H9 (cell line): ENCODE measurements at regions not wholly inside any gene's neighbourhood (a gene's known extent, or its start where the extent isn't known, plus 50 kb on each side); places are given as distances from the start of the nearest gene placed in this dataset.

Source experiments
- DNase-seq: peaks from one replicate; pipeline ENCODE4 v3.0.0-alpha.2; 2017
- H2AFZ ChIP-seq: one replicate; pipeline ENCODE4 v1.6.1; 2013; ENCODE audit warnings: mild to moderate bottlenecking, low read length, control low read depth, moderate library complexity
- H2AK5ac ChIP-seq: 2 replicates; pipeline ENCODE4 v1.6.1; 2013; ENCODE audit warnings: low read length, control low read depth, mixed read lengths; ENCODE audit not compliant: insufficient read length
- H2BK120ac ChIP-seq: one replicate; pipeline ENCODE4 v1.6.1; 2013; ENCODE audit warnings: low read depth, mild to moderate bottlenecking, low read length, control low read depth, inconsistent platforms; ENCODE audit not compliant: poor library complexity, severe bottlenecking
- H2BK12ac ChIP-seq: 2 replicates; pipeline ENCODE4 v1.6.1; 2013; ENCODE audit warnings: low read length, control low read depth, mixed read lengths, low read depth; ENCODE audit not compliant: insufficient read length
- H2BK15ac ChIP-seq: 2 replicates; pipeline ENCODE4 v1.6.1; 2013; ENCODE audit warnings: low read depth, low read length, control low read depth
- H2BK20ac ChIP-seq: one replicate; pipeline ENCODE4 v1.6.1; 2013; ENCODE audit warnings: low read depth, mild to moderate bottlenecking, low read length, control low read depth, inconsistent platforms; ENCODE audit not compliant: poor library complexity, severe bottlenecking
- H2BK5ac ChIP-seq: 2 replicates; pipeline ENCODE4 v1.6.1; 2013; ENCODE audit warnings: low read length, control low read depth, mixed read lengths; ENCODE audit not compliant: insufficient read length
- H3K14ac ChIP-seq: 2 replicates; pipeline ENCODE4 v1.6.1; 2013; ENCODE audit warnings: low read length, control low read depth; ENCODE audit not compliant: insufficient read depth
- H3K18ac ChIP-seq: 2 replicates; pipeline ENCODE4 v1.6.1; 2013; ENCODE audit warnings: low read depth, mild to moderate bottlenecking, mixed read lengths, low read length, control low read depth; ENCODE audit not compliant: insufficient read length
- H3K23ac ChIP-seq: 2 replicates; pipeline ENCODE4 v1.6.1; 2013; ENCODE audit warnings: low read length, control low read depth, mixed read lengths, low read depth; ENCODE audit not compliant: insufficient read length
- H3K23me2 ChIP-seq: 2 replicates; pipeline ENCODE4 v1.6.1; 2013; ENCODE audit warnings: low read depth, mild to moderate bottlenecking, mixed read lengths, low read length, control low read depth; ENCODE audit not compliant: insufficient read length, poor library complexity, severe bottlenecking
- H3K27ac ChIP-seq: 2 replicates; pipeline ENCODE4 v1.5.1; 2013; ENCODE audit warnings: low read length, control low read depth, mixed read lengths, low read depth; ENCODE audit not compliant: insufficient read length
- H3K27me3 ChIP-seq: 2 replicates; pipeline ENCODE4 v1.6.1; 2013; ENCODE audit warnings: low read length, control low read depth, inconsistent platforms; ENCODE audit not compliant: insufficient read depth
- H3K4ac ChIP-seq: 2 replicates; pipeline ENCODE4 v1.6.1; 2013; ENCODE audit warnings: low read depth, mild to moderate bottlenecking, control low read depth, inconsistent platforms, low read length, moderate library complexity
- H3K4me1 ChIP-seq: 2 replicates; pipeline ENCODE4 v1.6.1; 2013; ENCODE audit warnings: low read length, control low read depth, inconsistent platforms; ENCODE audit not compliant: insufficient read depth
- H3K4me2 ChIP-seq: 2 replicates; pipeline ENCODE4 v1.6.1; 2013; ENCODE audit warnings: low read length, control low read depth, mixed read lengths; ENCODE audit not compliant: insufficient read length, insufficient read depth
- H3K56ac ChIP-seq: 2 replicates; pipeline ENCODE4 v1.6.1; 2013; ENCODE audit warnings: low read depth, mild to moderate bottlenecking, mixed read lengths, low read length, control low read depth; ENCODE audit not compliant: insufficient read length
- H3K79me1 ChIP-seq: 2 replicates; pipeline ENCODE4 v1.6.1; 2013; ENCODE audit warnings: low read depth, mild to moderate bottlenecking, moderate library complexity, low read length, control low read depth, inconsistent platforms; ENCODE audit not compliant: insufficient read depth, poor library complexity, severe bottlenecking
- H3K79me2 ChIP-seq: 2 replicates; pipeline ENCODE4 v1.6.1; 2013; ENCODE audit warnings: low read length, control low read depth, inconsistent platforms; ENCODE audit not compliant: insufficient read depth
- H3K9ac ChIP-seq: 2 replicates; pipeline ENCODE4 v1.6.1; 2013; ENCODE audit warnings: low read length, control low read depth, mixed read lengths; ENCODE audit not compliant: insufficient read length; ENCODE audit errors: extremely low read depth
- H3K9me3 ChIP-seq: one replicate; pipeline ENCODE4 v1.6.1; 2013; ENCODE audit warnings: low read depth, low read length, inconsistent platforms; ENCODE audit not compliant: control insufficient read depth
- H3T11ph ChIP-seq: one replicate; pipeline ENCODE4 v1.6.1; 2013; ENCODE audit warnings: mild to moderate bottlenecking, low read length, control low read depth, inconsistent platforms
- H4K20me1 ChIP-seq: one replicate; pipeline ENCODE4 v1.6.1; 2013; ENCODE audit not compliant: control insufficient read depth, insufficient read length, insufficient read depth
- H4K5ac ChIP-seq: 2 replicates; pipeline ENCODE4 v1.6.1; 2013; ENCODE audit warnings: low read depth, mild to moderate bottlenecking, mixed read lengths, low read length, control low read depth; ENCODE audit not compliant: insufficient read length
- H4K8ac ChIP-seq: replicated peaks from 2 replicates; pipeline ENCODE4 v1.6.1; 2013; ENCODE audit warnings: low read length, control low read depth, mixed read lengths, low read depth; ENCODE audit not compliant: insufficient read length
- H4K91ac ChIP-seq: 2 replicates; pipeline ENCODE4 v1.6.1; 2013; ENCODE audit warnings: low read depth, mild to moderate bottlenecking, moderate library complexity, mixed read lengths, low read length, control low read depth; ENCODE audit not compliant: insufficient read length
- H3K27ac Mint-ChIP-seq, 3 experiments: 2 replicates in 2 of 3; 3 replicates in 1 of 3; pipeline ENCODE4 v1.8.0; 2020 to 2021; ENCODE audit warnings: mixed read lengths in 3 of 3, mild to moderate bottlenecking in 1 of 3, moderate library complexity in 1 of 3
- H3K27me3 Mint-ChIP-seq: 2 replicates; pipeline ENCODE4 v1.8.0; 2021; ENCODE audit warnings: low read depth, mild to moderate bottlenecking, moderate library complexity, mixed read lengths
- H3K36me3 Mint-ChIP-seq, 3 experiments: 2 replicates in 2 of 3; 3 replicates in 1 of 3; pipeline ENCODE4 v1.8.0; 2020 to 2021; ENCODE audit warnings: low read depth in 3 of 3, mixed read lengths in 3 of 3; ENCODE audit not compliant: insufficient read depth in 1 of 3
- H3K4me1 Mint-ChIP-seq, 2 experiments: 2 replicates each; pipeline ENCODE4 v1.8.0; 2020; ENCODE audit warnings: mixed read lengths in 2 of 2
- H3K4me3 Mint-ChIP-seq, 2 experiments: 2 replicates in 1 of 2; 3 replicates in 1 of 2; pipeline ENCODE4 v1.8.0; 2020 to 2021; ENCODE audit warnings: mild to moderate bottlenecking in 2 of 2, mixed read lengths in 2 of 2, moderate library complexity in 1 of 2
- H3K9me3 Mint-ChIP-seq, 2 experiments: 2 replicates in 1 of 2; 3 replicates in 1 of 2; pipeline ENCODE4 v1.8.0; 2020; ENCODE audit warnings: mild to moderate bottlenecking in 2 of 2, mixed read lengths in 2 of 2, moderate library complexity in 1 of 2
- CTCF ChIP-seq: fragments of 200-600 bp; sonication (generic); conservative IDR thresholded peaks from 3 replicates; pipeline ENCODE4 v1.8.0; 2021; ENCODE audit warnings: antibody characterized with exemption, mild to moderate bottlenecking
- WGBS: extraction: QIAGEN DNeasy Blood & Tissue Kit; methylation state at CpG from one replicate; pipeline ENCODE4 v1.1.7; 2013; ENCODE audit warnings: missing lambda C conversion rate, low lambda C conversion rate, mixed read lengths; ENCODE audit not compliant: insufficient read length; ENCODE audit errors: extremely low coverage; 5-methylcytosine and 5-hydroxymethylcytosine counted together

DNA sequence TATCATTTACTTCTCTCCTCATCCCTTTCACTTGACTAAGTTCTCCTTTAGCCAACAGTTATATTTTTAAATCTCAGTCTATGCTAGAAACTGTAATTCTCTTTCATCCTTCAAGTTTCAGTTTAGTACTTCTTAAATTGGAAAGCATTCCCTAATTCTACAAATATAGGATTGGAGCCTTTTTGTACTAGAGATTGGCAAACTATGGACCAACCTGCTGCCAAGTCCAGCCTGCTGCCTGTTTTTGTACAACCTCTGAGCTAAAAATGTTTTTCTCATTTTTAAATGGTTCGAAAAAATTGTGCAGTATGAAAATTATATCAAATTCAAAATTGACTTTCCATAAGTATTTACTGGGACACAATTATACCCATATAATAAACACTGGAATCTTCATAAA is 1381.5 kb upstream of the SPRY2 start:
- Histone ChIP-seq H3T11ph (no peak overlapping the region), H3K18ac (no peak overlapping the region), H3K79me2 (no peaks in the 10 kb centered on the region), H3K27ac (no peak overlapping the region), H3K14ac (no peak overlapping the region), H3K56ac (no peak overlapping the region), H3K23me2 (no peaks in the 10 kb centered on the region), H2AFZ (no peak overlapping the region), H3K9ac (no peak overlapping the region), H3K4me2 (no peak overlapping the region), H4K5ac (no peak overlapping the region), H4K8ac (no peak overlapping the region), H3K23ac (no peak overlapping the region), H2BK120ac (no peak overlapping the region), H2BK20ac (no peak overlapping the region), H3K79me1 (no peaks in the 10 kb centered on the region), H3K9me3 (no peaks in the 10 kb centered on the region), H4K91ac (no peak overlapping the region), H3K4me1 (no peaks in the 10 kb centered on the region), H4K20me1 (no peaks in the 10 kb centered on the region), H2BK5ac (no peak overlapping the region), H2BK15ac (no peak overlapping the region), H3K4ac (no peak overlapping the region), H2AK5ac (no peak overlapping the region), H2BK12ac (no peak overlapping the region), H3K27me3 (no peaks in the 10 kb centered on the region)
- no peak for TF ChIP-seq CTCF
- no peak overlapping the region for H3K27ac Mint-ChIP-seq
- peaks cover 7 to 10% of the 10 kb centered on the region in 2 experiments; a peak in 4 of 5 replicates for H3K9me3 Mint-ChIP-seq
- H3K4me3 Mint-ChIP-seq: no peak overlapping the region
- H3K36me3 Mint-ChIP-seq: peaks cover 0 to 14% (median 6%) of the 10 kb centered on the region in 3 experiments; a peak in 4 of 7 replicates
- H3K4me1 Mint-ChIP-seq: no peaks in the 10 kb centered on the region
- H3K27me3 Mint-ChIP-seq: no peaks in the 10 kb centered on the region
- no CpG with 5 or more reads among the region's 1 CpG for WGBS
- no peak for DNase-seq
